UCSD-AML1 (cell line): ENCODE measurements at regions not wholly inside any gene's neighbourhood (a gene's known extent, or its start where the extent isn't known, plus 50 kb on each side); places are given as distances from the start of the nearest gene placed in this dataset.

Experiments used
- DNase-seq: peaks from one replicate; lab custom pipeline; 2025; ENCODE audit not compliant: unreplicated experiment; lab: John Stamatoyannopoulos, UW

DNA sequence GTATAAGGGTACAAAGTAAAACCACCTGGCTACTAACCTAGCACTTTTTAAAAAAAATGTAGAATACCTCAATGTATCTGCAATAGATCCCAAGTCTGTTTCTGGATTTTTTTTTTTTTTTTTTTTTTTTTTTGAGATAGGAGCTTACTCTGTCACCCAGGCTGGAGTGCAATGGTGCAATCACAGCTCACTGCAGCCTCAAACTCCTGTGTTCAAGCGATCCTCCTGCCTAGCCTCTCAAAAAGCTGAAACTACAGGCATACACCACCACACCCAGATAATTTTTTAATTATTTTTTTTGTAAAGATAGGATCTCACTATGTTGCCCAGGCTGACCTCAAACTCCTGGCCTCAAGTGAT lies 537.5 kb upstream of the CAMK1G start:
- no peak for DNase-seq

DNA sequence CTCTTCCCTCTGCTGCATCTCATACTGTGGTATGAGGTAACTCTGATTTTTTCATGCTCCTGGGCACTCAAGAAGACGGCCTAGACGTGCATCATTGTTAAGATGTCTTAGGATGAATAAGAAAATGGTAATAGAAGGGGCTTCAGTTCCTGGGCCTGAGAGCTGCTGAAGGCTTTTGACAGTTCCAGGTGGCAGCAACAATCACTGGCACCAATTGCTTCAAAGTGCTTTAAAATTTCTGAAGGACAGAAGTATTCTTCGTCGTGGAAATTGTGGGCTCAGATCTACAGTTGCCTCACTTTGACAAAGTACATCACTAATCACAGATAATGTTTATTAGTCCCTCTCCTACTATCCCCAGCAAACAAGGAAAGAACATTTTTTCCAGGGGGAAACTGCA lies 536.6 kb upstream of the CAMK1G start:
- no peak for DNase-seq

DNA sequence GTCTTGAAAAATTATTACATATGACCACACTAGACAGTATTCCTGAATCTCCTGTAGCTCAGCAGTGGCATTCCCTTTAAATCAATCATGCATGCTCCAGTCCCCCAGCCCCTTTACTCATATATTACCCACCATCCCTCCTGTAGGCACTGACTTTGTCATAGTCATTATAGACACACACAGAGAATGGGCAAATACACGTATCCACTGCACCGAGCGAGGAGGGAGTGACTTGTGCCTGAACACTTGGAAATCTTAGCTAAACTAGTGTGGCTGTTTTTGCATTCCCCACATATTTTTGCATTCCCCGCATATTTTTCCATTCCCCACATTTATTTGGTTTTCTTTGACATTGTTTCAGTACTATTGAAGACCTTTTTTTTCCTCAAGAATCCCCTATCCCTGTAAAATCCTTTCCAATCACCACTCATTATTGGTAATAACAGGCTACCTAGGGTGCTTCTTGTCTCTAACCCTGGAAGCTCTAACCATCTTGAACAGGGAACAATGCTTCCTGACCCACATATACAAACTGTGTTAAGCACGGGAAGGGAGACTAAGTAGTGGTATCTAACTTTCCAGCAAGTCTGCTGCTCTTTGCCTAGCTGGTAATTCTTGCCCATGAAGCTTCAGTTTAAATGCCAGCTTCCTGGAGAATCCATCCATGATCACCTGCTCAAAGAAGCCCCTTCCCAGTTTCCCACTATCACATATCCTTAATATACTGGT lies 534.4 kb upstream of the CAMK1G start:
- no peak for DNase-seq

DNA sequence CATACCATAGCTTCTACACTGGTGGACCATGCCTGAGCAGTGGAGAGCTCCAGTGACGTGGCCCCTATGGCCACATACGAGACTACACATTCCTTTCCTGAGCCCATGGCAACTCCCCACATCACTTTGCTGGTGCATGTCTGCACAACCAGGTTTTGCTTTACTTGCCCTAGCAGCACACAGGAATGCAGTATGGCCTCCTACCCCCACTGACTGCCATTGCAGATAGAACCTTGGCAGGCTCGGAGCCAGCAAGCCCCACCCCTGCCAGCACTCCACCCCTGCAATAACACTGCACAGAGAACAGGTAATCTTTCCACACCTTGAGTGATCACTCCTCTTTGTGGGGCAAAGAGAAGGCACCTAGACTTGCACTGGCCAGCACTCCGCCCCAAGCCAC lies 531.9 kb upstream of the CAMK1G start:
- no peak for DNase-seq

DNA sequence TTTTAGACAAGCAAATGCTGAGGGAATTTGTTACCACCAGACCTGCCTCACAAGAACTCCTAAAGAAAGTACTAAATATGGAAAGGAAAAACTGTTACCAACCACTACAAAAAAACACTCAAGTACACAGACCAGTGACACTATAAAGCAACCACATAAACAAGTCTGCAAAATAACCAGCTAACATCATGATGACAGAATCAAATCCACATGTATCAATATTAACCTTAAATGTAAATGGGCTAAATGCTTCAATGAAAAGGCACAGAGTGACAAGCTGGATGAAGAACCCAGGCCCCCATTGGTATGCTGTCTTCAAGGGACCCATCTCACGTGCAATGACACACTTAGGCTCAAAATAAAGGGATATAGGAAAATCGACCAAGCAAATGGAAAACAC lies 529.9 kb upstream of the CAMK1G start:
- no peak for DNase-seq

DNA sequence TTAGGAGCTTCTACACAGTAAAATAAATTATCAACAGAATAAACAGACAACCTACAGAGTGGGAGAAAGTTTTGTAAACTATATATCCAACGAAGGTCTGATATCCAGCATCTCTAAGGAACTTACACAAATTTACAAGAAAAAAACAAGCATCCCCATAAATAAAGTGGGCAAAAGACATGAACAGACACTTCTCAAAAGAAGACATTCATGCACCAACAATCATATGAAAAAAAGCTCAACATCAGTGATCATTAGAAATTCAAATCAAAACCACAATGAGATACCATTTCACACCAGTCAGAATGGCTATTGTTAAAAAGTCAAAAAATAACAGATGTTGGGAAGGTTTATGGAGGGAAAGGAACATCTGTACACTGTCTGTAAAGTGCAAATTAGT lies 526.4 kb upstream of the CAMK1G start:
- no peak for DNase-seq

DNA sequence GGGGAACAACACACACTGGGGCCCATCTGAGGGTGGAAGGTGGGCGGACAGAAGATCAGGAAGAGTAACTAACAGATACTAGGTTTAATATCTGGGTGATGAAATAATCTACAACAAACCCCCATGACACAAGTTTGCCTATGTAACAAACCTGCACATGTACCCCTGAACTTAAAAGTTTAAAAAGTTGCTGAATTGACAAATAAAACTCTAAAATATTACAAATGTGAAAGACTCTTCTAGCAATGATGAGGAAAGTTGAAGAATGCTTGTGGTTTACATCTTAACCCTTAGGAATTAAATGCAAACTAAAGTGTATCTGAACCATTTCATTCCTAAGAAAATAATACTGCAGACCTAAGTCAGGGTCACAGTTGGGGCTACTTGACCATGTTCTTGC lies 525.6 kb upstream of the CAMK1G start:
- no peak for DNase-seq

DNA sequence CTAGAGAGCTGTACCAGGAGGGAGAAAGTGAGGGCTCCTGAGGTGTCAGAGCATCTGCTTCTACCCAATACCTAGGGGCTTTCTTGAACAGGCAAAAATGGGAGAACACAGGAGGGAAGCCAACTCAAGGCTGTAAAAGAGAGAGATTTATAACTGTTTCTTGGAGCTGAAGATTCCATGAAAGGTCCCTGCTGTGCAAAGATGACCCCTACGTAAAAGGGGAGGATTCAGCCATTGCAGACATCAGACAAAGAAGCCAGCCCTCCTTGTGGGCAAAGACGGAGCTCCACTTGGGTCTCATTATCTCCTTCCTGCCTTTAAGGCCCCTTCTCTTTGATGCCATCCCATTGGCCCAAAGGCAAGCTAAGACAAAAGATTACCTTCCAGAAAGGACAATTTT lies 524.1 kb upstream of the CAMK1G start:
- no peak for DNase-seq

DNA sequence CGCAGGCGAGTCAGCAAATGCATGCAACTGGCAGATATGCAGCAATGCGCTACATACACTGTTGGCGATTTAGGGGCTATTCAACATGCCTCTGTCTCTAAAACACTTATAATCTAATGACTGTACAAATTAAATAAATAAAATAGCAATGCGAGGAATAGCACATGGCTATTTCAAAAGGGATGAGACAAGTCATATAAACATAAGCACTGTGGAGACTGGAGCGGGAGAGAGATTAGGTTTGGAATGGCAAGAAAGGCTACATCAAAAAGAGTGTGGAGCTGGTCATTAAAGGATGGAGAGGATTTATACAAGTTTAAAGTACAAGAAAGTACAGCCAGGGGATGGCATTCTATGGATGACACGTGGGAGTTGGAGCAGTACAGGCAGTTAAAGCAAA lies 523.5 kb upstream of the CAMK1G start:
- no peak for DNase-seq

DNA sequence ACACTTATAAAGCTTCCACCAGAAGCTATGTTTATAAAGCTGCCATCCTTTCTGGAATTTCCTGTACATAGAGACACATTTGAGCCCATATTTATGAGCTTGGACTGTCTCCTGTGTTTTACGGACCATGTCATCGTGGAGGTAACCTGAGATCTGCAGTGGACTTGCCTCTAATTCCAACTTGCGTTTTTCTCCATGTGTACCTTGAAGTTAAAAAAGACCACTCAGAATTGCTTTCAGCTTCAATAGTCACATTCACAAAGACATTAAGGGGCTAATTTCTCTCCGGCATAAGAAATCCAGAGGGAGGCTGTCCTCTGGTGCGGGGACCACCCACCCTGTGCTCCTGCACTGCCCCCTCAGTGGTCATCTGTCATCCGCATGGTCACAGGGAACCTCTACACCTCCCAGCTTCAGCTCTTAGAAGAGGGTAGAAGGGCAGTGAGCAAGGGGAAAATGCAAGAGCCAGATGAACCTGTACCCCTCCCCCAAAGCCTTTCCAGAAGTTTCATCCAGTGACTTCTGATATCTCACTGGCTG lies 521.4 kb upstream of the CAMK1G start:
- DNase-seq = no peak

DNA sequence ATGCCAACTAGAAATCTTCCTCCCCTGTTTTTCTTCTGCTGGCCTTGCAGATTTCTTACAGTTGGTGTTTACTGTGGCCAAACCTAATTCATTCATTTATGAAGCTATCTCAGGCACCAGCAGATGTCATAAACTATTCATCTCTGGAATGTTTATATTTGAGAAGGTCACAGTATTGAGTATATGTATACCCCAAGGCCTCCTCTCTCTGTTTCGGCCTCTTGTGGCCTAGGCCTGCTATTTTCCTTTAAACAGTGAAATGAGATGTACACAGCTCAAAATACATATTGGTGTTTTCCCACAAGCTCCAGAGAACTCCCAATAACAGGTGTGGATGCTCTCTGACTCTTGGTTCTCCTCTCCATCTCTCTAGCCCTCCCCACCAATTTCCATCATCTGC lies 520.7 kb upstream of the CAMK1G start:
- DNase-seq = no peak

DNA sequence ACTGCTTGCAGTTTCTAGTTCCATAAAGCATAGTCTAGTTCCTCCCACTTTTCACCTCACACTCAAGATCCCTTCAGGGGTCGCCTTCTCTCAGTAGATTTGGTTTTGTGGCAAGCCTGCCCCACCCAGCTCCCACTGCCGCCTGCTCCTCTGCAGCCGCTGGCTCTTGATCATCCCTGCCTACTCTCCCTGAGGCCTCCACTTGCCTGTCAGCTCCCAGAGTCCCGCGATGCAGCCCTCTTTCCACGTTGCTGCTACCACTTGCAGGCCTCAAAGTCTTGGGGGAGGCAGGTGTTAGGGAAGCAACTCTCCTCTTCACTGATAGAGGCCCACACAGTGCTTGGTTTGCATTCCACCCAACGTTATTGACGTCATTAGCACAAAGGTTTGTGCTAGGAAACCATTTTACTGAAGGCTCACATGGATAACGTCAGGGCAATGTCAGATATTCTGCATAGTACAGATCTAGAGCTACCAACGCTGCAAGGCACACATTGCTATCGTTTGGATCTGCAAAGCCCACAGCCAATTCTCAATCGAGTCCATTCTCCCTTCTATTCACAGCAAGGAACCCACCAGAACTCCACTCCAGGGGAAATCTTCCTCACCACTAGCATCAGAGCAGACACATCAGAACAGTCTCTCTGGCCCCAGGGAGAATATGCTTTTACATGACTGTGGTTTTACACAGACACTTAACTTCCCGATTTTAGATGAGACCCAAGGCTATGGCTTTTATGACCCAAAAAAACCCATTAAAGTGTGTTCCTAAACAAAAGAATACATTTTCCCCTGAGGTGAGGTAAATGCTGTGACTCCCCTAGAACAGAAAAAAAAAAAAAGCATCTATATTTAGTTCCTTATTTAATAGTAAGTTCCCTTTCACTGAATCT lies 519.5 kb upstream of the CAMK1G start:
- DNase-seq = no peak

DNA sequence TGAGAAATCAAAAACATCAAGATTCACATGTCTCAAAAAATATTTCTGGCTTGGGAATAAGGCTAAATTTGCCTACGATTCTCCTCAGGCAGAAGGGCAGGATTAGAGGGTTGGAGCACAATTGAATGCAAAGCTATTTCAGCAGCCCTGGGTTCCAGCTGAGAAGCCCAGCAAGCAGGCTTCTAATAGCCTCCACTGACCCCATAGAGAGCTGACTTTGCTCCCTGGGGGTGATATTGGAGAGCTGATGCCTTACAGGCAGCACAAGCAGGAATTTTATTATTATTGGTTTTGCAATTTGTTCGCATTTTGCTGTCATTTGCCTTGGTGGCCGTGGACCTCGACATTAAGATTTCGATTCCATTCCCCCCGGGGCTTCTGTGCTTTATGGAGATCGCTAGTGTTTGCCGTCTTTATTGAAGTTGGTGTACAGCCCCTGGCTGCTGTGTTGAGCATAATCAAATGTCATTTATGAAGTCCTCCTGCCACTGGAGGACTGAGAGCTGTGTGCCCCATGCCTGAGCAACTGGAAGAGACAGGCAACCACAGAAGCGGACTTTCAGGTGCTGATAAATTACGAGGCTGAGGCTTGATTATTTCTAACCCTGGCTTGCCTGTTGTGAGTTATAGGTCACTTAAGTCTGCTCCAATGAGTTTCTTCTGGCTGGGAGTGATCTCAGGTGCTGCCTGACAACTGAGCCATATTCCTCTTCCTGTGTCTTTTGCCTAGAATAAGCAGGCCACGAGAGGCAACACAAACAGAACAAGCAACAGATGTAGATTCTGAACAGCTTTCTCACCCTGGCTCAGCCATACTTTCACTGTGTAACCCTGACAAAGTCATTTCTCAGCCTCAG lies 518.4 kb upstream of the CAMK1G start:
- no peak for DNase-seq

DNA sequence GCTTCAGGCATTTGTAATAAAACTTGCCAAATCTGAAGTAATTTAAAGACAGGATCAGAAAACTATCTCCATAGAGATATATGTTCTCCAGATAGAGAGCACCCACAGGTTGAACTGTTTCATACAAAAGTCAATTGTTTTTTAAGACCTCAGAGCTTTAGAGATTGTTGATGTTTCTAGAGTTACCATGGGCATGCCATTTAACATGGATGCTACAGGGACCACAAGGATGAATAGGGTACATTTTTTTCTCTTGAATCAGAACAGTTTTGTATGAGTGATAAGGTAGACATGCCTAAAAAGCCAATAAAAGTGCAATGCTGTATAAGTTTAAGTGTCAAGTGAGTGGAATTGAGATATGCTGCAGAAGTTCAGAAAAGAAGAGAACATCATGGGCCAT lies 511.0 kb upstream of the CAMK1G start:
- DNase-seq = no peak

DNA sequence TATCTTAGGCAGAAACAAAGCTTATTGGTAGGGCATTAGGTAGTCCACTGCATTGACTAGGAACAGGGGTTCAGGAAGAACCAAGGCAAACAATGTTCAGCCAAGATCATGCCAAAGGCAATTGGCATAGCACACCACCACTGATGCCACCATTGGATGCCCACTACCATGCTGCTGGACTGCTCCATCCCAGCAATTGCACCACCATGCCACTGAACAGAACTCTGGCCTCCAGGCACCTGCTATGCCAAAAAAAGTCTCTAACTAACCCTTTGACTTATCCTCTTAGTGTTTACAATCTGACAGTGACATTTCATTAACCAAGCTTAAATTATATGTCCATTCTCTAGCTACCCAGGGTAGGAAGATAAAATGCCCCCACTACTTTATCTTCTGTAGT lies 509.6 kb upstream of the CAMK1G start:
- no peak for DNase-seq

DNA sequence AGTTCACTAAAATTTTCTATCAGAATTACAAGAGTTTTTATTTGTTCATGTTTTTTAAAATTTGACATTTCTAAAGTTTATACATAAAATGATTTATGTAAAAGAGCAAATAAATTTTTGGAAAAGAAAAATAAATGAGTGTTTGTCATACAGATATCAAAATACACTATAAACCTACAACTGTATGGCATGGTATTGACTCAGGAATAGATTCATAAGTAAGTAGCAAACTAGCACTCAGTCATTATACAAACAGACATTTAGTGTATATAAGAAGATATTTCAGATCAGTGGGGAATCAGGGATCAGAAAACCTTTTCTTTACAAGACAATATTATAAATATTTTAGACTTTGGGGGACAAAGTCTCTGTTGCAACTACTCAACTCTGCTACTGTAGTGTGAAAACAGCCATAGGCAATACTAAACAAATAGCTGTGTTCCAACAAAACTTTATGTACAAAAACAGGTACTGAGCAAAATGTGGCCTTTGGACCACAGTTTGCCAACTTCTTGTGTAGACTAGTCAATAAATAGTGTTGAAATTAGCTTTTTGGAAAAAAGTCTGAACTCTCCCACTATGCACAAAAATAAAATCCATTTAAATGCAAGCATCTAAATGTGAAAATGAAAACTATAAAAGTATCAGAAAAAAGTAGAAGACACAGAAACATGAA lies 508.8 kb upstream of the CAMK1G start:
- no peak for DNase-seq

DNA sequence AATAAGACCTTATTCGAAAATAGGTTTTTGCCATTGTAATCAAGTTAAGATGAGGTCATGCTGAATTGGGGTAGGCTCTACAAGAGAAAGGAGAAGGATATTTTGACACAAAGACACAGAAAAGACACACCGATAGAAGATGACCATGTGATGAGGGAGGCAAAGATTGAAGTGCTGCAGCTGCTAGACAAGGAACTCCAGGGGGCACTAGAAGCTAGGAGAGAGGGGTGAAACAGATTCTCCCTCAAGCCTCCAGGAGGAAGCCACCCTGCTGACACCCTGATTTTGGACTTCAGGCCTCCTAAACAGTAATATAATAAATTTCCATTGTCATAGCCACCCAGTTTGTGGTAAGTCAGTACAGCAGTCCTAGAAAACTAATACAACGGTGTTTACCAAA lies 506.8 kb upstream of the CAMK1G start:
- DNase-seq = no peak

DNA sequence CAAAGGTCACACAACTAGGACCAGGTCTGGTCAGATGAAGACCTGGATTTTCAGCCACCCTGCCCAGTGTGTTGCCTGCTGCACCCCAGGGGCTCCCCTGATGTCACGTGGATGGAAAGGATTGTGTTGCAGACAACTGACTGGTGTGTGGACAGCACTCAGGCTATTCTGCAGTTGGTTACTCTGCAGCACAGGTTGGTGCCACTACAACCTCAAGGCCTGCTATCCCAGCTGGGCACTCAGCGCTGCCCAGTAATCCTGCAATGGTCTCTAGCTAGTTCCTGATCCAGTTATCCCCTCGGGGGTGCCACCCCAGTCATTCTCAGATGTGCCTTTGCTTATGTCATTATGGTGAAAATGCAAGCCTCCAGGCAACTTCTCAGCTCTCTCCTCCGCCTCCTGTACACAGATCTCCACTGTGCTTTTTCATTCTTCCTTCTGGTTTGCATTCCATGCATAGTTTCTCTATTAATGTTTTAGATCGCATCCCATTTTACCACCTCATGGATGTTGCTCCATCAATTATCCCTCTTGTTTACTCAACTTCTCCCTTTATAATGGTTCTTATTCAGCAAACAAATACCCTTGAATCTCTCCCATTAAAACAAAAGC lies 503.2 kb upstream of the CAMK1G start:
- no peak for DNase-seq

DNA sequence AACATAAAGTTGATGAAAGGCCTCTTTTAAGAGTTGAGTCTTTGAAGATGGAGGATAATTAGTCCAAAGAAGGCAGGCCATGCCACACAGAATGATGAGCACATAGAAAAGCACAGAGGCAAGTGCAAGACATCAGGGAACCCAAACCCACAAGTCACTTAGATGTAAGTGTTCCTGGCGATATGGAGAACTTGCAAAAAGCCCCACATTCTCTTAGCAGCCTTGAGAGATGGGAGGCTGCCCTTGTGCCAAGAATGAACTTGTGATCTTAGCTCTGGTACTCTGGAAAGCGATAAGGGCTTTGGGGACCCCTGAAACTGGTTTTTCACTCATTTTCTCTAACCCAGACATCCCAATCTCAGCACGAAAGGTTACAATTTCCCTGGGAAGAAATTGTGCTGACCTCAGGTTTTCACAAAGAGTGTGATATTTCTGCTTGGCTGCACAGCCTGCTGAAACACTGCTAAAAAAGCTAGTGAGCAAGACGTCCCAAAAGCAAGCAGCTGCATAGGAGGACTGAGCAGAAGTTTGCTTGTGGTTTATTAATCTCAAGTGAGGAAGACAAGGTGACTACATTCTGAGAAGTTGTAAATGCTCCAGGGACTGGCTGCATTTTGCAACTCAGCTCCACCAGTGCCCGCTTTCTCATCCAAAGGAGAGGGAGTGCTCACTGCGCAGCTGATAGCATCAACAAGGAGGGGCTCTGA lies 496.9 kb upstream of the CAMK1G start:
- DNase-seq = no peak

DNA sequence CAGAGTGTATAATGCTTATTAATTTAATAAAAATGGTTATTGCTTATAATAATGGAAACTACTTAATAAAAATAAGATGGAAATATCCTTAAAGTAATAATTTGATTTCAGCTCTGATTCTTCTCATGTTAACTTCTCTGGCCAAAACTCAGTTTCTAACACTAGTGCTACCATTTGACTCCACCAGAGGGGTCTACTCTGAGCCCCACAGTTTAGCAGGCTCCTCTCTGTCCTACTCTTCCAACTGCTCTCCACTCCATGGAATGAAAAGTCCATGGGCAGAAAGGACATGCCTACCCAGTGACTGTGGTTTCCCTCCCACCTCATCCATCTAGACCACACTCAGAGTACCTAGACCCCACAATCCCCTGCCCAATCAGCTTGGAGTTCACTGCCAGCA lies 489.1 kb upstream of the CAMK1G start:
- no peak for DNase-seq
